Neural cell (in vitro differentiated cells): ENCODE measurements at regions not wholly inside any gene's neighbourhood (a gene's known extent, or its start where the extent isn't known, plus 50 kb on each side); places are given as distances from the start of the nearest gene placed in this dataset.

ENCODE experiments used
- H2AFZ ChIP-seq: fragments of 200-600, 300-800 bp; sonication (generic), shearing (Covaris generic); 2 replicates; pipeline ENCODE4 v1.6.0; 2014; ENCODE audit warnings: low read depth, mild to moderate bottlenecking, antibody characterized with exemption, low read length, moderate library complexity
- H3F3A ChIP-seq: fragments of 200-600 bp; shearing (Covaris generic); 2 replicates; pipeline ENCODE4 v1.6.1; 2016; ENCODE audit warnings: mild to moderate bottlenecking, moderate library complexity, mixed read lengths, antibody characterized with exemption, low read length; ENCODE audit not compliant: insufficient read depth, poor library complexity, severe bottlenecking
- H3K27ac ChIP-seq: fragments of 200-600, 300-800 bp; sonication (generic), shearing (Covaris generic); 2 replicates; pipeline ENCODE4 v1.5.1; 2014; ENCODE audit warnings: mild to moderate bottlenecking, low read length, moderate library complexity
- H3K27me3 ChIP-seq: fragments of 300-800, 200-600 bp; sonication (generic), shearing (Covaris generic); 2 replicates; pipeline ENCODE4 v1.6.0; 2014; ENCODE audit warnings: mild to moderate bottlenecking, low read depth, low read length, moderate library complexity; ENCODE audit not compliant: insufficient read depth
- H3K36me3 ChIP-seq: fragments of 300-800, 200-600 bp; sonication (generic), shearing (Covaris generic); 2 replicates; pipeline ENCODE4 v1.5.1; 2014; ENCODE audit warnings: mild to moderate bottlenecking, antibody characterized with exemption, low read length, moderate library complexity; ENCODE audit not compliant: insufficient read depth
- H3K4me2 ChIP-seq: fragments of 300-800, 200-600 bp; sonication (generic), shearing (Covaris generic); 2 replicates; pipeline ENCODE4 v1.6.0; 2014; ENCODE audit warnings: mild to moderate bottlenecking, low read length
- H3K4me3 ChIP-seq: fragments of 300-800, 200-600 bp; sonication (generic), shearing (Covaris generic); 2 replicates; pipeline ENCODE4 v1.5.1; 2014; ENCODE audit warnings: mild to moderate bottlenecking, low read length, moderate library complexity
- H3K79me2 ChIP-seq: fragments of 200-600 bp; shearing (Covaris generic); replicated peaks from 2 replicates; pipeline ENCODE4 v1.6.0; 2014; ENCODE audit warnings: mild to moderate bottlenecking, low read length, moderate library complexity; ENCODE audit not compliant: insufficient read depth
- H3K9ac ChIP-seq: fragments of 300-800, 200-600 bp; sonication (generic), shearing (Covaris generic); 2 replicates; pipeline ENCODE4 v1.6.1; 2016; ENCODE audit warnings: mild to moderate bottlenecking, low read length, mixed read lengths
- H3K9me2 ChIP-seq: fragments of 200-600 bp; shearing (Covaris generic); 2 replicates; pipeline ENCODE4 v1.6.1; 2016; ENCODE audit warnings: mild to moderate bottlenecking, low read length, mixed read lengths; ENCODE audit not compliant: insufficient read depth
- H3K9me3 ChIP-seq: fragments of 200-600, 300-800 bp; sonication (generic), shearing (Covaris generic); 2 replicates; pipeline ENCODE4 v1.6.1; 2016; ENCODE audit warnings: mild to moderate bottlenecking, mixed run types, low read length, moderate library complexity, mixed read lengths
- H4K20me1 ChIP-seq: fragments of 200-600 bp; shearing (Covaris generic); 2 replicates; pipeline ENCODE4 v1.6.1; 2016; ENCODE audit warnings: mild to moderate bottlenecking, mixed run types; ENCODE audit not compliant: insufficient read depth
- EP300 ChIP-seq: fragments of 450-650 bp; conservative IDR thresholded peaks from 2 replicates; pipeline ENCODE4 v1.6.1; 2014; ENCODE audit warnings: antibody characterized with exemption, mild to moderate bottlenecking, moderate library complexity; ENCODE audit not compliant: poor library complexity, severe bottlenecking
- EZH2 ChIP-seq: fragments of 200-600, 300-800 bp; shearing (Covaris generic), sonication (generic); IDR thresholded peaks from 2 replicates; pipeline ENCODE4 v1.6.1; 2014; ENCODE audit warnings: antibody characterized with exemption, low read length, borderline replicate concordance, mild to moderate bottlenecking; ENCODE audit not compliant: insufficient read depth, poor library complexity, severe bottlenecking
- MXI1 ChIP-seq: fragments of 450-650 bp; conservative IDR thresholded peaks from 2 replicates; pipeline ENCODE4 v1.6.1; 2014; ENCODE audit warnings: antibody characterized with exemption, mild to moderate bottlenecking; ENCODE audit not compliant: poor library complexity, severe bottlenecking
- POLR2AphosphoS5 ChIP-seq: IDR thresholded peaks from 2 replicates; pipeline ENCODE4 v1.6.1; 2012
- RAD21 ChIP-seq: fragments of 450-650 bp; conservative IDR thresholded peaks from 2 replicates; pipeline ENCODE4 v1.6.1; 2014; ENCODE audit warnings: antibody characterized with exemption, mild to moderate bottlenecking, moderate library complexity
- SMC3 ChIP-seq: fragments of 450-650 bp; conservative IDR thresholded peaks from 2 replicates; pipeline ENCODE4 v1.6.1; 2014; ENCODE audit warnings: antibody characterized with exemption, mild to moderate bottlenecking, moderate library complexity; ENCODE audit not compliant: poor library complexity
- TAF1 ChIP-seq: IDR thresholded peaks from 2 replicates; pipeline ENCODE4 v1.6.1; 2012; ENCODE audit warnings: low read depth
- TF ChIP-seq, protein P1 (sequence below): IDR thresholded peaks from 2 replicates; pipeline ENCODE4 v1.6.1; 2012; ENCODE audit warnings: borderline replicate concordance
- TF ChIP-seq, protein P2 (sequence below): fragments of 450-650 bp; IDR thresholded peaks from 2 replicates; pipeline ENCODE4 v1.5.1; 2014; ENCODE audit warnings: antibody characterized with exemption, mild to moderate bottlenecking, moderate library complexity; ENCODE audit not compliant: poor library complexity, severe bottlenecking

DNA sequence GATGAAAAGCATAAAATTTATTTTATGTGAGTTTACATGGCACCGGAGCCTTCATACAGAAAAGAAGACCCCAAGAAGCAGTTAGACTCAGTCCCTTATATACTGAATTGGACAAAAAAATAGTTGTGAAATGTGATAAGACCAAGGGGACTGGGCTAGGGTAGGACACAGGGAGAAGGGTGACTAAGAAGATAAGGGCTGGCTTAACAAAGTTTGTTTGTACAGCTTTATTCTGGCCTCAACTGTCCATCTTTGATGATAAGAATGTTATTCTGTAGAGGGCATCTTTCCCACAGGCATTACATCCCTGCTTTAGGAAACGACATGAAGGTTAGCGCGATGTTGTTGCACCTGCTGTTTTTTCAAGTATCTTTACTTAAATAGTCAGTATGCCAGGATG lies 86.5 kb downstream of the SEC61G start:
- H3K27me3 ChIP-seq: no peaks in the 10 kb centered on the region
- H3K79me2 ChIP-seq: no peaks in the 10 kb centered on the region

GRCh38 chr7:54664235-54665228 lies 94.5 kb downstream of the SEC61G start:
- Histone ChIP-seq H3K4me2 (peak overlapping the region; percentile 64), H3K9me3 (peaks cover 7% of the 10 kb centered on the region), H4K20me1 (no peaks in the 10 kb centered on the region), H3K36me3 (no peaks in the 10 kb centered on the region), H3K27me3 (no peaks in the 10 kb centered on the region), H3K79me2 (no peaks in the 10 kb centered on the region), H3K27ac (no peak overlapping the region), H2AFZ (peak overlapping the region; percentile 46), H3F3A (no peaks in the 10 kb centered on the region), H3K4me3 (peak overlapping the region; percentile 72), H3K9ac (peak overlapping the region; percentile 69), H3K9me2 (no peaks in the 10 kb centered on the region)
- TF ChIP-seq, protein P1, sequence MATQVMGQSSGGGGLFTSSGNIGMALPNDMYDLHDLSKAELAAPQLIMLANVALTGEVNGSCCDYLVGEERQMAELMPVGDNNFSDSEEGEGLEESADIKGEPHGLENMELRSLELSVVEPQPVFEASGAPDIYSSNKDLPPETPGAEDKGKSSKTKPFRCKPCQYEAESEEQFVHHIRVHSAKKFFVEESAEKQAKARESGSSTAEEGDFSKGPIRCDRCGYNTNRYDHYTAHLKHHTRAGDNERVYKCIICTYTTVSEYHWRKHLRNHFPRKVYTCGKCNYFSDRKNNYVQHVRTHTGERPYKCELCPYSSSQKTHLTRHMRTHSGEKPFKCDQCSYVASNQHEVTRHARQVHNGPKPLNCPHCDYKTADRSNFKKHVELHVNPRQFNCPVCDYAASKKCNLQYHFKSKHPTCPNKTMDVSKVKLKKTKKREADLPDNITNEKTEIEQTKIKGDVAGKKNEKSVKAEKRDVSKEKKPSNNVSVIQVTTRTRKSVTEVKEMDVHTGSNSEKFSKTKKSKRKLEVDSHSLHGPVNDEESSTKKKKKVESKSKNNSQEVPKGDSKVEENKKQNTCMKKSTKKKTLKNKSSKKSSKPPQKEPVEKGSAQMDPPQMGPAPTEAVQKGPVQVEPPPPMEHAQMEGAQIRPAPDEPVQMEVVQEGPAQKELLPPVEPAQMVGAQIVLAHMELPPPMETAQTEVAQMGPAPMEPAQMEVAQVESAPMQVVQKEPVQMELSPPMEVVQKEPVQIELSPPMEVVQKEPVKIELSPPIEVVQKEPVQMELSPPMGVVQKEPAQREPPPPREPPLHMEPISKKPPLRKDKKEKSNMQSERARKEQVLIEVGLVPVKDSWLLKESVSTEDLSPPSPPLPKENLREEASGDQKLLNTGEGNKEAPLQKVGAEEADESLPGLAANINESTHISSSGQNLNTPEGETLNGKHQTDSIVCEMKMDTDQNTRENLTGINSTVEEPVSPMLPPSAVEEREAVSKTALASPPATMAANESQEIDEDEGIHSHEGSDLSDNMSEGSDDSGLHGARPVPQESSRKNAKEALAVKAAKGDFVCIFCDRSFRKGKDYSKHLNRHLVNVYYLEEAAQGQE: no peak
- TF ChIP-seq EP300 (peak; percentile 25), POLR2AphosphoS5 (peak; percentile 16), TAF1 (no peak), MXI1 (peak; percentile 34), SMC3 (peak; percentile 96), EZH2 (no peak), RAD21 (peak; percentile 93)

More for the DNA sequence above, 86.5 kb downstream of the SEC61G start:
- no peaks in the 10 kb centered on the region for H4K20me1 ChIP-seq
- no peaks in the 10 kb centered on the region for H3K9me2 ChIP-seq
- no peak overlapping the region for H3K9ac ChIP-seq
- no peak overlapping the region for H3K4me3 ChIP-seq
- H3K9me3 ChIP-seq: no peaks in the 10 kb centered on the region
- H2AFZ ChIP-seq: no peak overlapping the region
- no peak for TF ChIP-seq EZH2
- no peak for TF ChIP-seq EP300
- TF ChIP-seq MXI1: no peak
- no peak for TF ChIP-seq POLR2AphosphoS5
- no peak for TF ChIP-seq SMC3
- TF ChIP-seq RAD21: no peak
- TF ChIP-seq TAF1: no peak
- TF ChIP-seq, protein P1: no peak
- TF ChIP-seq, protein P2, sequence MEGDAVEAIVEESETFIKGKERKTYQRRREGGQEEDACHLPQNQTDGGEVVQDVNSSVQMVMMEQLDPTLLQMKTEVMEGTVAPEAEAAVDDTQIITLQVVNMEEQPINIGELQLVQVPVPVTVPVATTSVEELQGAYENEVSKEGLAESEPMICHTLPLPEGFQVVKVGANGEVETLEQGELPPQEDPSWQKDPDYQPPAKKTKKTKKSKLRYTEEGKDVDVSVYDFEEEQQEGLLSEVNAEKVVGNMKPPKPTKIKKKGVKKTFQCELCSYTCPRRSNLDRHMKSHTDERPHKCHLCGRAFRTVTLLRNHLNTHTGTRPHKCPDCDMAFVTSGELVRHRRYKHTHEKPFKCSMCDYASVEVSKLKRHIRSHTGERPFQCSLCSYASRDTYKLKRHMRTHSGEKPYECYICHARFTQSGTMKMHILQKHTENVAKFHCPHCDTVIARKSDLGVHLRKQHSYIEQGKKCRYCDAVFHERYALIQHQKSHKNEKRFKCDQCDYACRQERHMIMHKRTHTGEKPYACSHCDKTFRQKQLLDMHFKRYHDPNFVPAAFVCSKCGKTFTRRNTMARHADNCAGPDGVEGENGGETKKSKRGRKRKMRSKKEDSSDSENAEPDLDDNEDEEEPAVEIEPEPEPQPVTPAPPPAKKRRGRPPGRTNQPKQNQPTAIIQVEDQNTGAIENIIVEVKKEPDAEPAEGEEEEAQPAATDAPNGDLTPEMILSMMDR: no peak
- H3K36me3 ChIP-seq: no peaks in the 10 kb centered on the region
- no peak overlapping the region for H3K27ac ChIP-seq
- H3F3A ChIP-seq: no peaks in the 10 kb centered on the region
- no peak overlapping the region for H3K4me2 ChIP-seq
